CD14-positive monocyte (primary cell): ENCODE measurements at regions not wholly inside any gene's neighbourhood (a gene's known extent, or its start where the extent isn't known, plus 50 kb on each side); places are given as distances from the start of the nearest gene placed in this dataset.

Source experiments
- DNase-seq, 3 donors: peaks; one replicate each; pipeline ENCODE4 v3.0.0-alpha.2; 2011 to 2022
- H2AFZ ChIP-seq: 2 replicates; pipeline ENCODE4 v1.6.0; 2012; ENCODE audit warnings: mild to moderate bottlenecking, low read depth, low read length, inconsistent platforms; ENCODE audit not compliant: insufficient read depth, poor library complexity, severe bottlenecking
- H3K27ac ChIP-seq, 2 donors: 1 replicate in 1 of 2; 2 replicates in 1 of 2; pipeline ENCODE4 v1.5.1; 2012 to 2013; ENCODE audit warnings: low read length in 2 of 2, control low read depth in 1 of 2, inconsistent platforms in 1 of 2, low read depth in 1 of 2, mild to moderate bottlenecking in 1 of 2
- H3K27me3 ChIP-seq, 2 donors: one replicate each; pipeline versions ENCODE4 v1.6.0 to v1.6.1; 2011 to 2013; ENCODE audit warnings: low read length in 2 of 2; ENCODE audit not compliant: control insufficient read depth in 2 of 2, insufficient read depth in 2 of 2
- H3K36me3 ChIP-seq, 2 donors: replicated peaks in 1 of 2; 1 replicate in 1 of 2; 2 replicates in 1 of 2; pipeline versions ENCODE4 v1.5.1 to v1.6.1; 2012 to 2013; ENCODE audit warnings: low read length in 2 of 2, control low read depth in 1 of 2, inconsistent platforms in 1 of 2, mild to moderate bottlenecking in 1 of 2; ENCODE audit not compliant: insufficient read depth in 2 of 2, control insufficient read depth in 1 of 2
- H3K4me1 ChIP-seq, 2 donors: 1 replicate in 1 of 2; 2 replicates in 1 of 2; pipeline versions ENCODE4 v1.5.1 to v1.6.1; 2012 to 2013; ENCODE audit warnings: low read length in 2 of 2, control low read depth in 1 of 2, inconsistent platforms in 1 of 2, mild to moderate bottlenecking in 1 of 2, moderate library complexity in 1 of 2; ENCODE audit not compliant: insufficient read depth in 2 of 2, control insufficient read depth in 1 of 2
- H3K4me2 ChIP-seq: replicated peaks from 2 replicates; pipeline ENCODE3; 2012; ENCODE audit warnings: low read length, moderate library complexity, mild to moderate bottlenecking; ENCODE audit not compliant: poor library complexity, severe bottlenecking; ENCODE audit errors: extremely low read depth
- H3K4me3 ChIP-seq, 3 experiments: fragments of 200-600 bp in 1 of 3; sonication (generic) in 1 of 3; replicated peaks in 1 of 3; 1 replicate in 2 of 3; 2 replicates in 1 of 3; pipeline ENCODE4 v1.5.1; 2011 to 2013; ENCODE audit warnings: low read length in 3 of 3, mild to moderate bottlenecking in 3 of 3, control low read depth in 2 of 3, low read depth in 2 of 3, inconsistent platforms in 1 of 3, moderate library complexity in 1 of 3
- H3K79me2 ChIP-seq: 2 replicates; pipeline ENCODE4 v1.6.0; 2012; ENCODE audit warnings: mild to moderate bottlenecking, control low read depth, inconsistent platforms, low read length, moderate library complexity; ENCODE audit not compliant: insufficient read depth
- H3K9ac ChIP-seq: 2 replicates; pipeline ENCODE4 v1.6.0; 2017; ENCODE audit warnings: low read length, mild to moderate bottlenecking; ENCODE audit not compliant: insufficient read depth, poor library complexity, severe bottlenecking
- H3K9me3 ChIP-seq, 2 donors: replicated peaks in 1 of 2; 1 replicate in 1 of 2; 2 replicates in 1 of 2; pipeline versions ENCODE4 v1.5.1 to v1.6.1; 2012 to 2013; ENCODE audit warnings: low read length in 2 of 2, control low read depth in 1 of 2; ENCODE audit not compliant: control insufficient read depth in 1 of 2, insufficient read depth in 1 of 2
- H4K20me1 ChIP-seq: 2 replicates; pipeline ENCODE4 v1.6.0; 2012; ENCODE audit warnings: mild to moderate bottlenecking, low read length, control low read depth, moderate library complexity; ENCODE audit not compliant: insufficient read depth
- H3K27ac Mint-ChIP-seq, 7 donors: one replicate each; pipeline ENCODE4 v1.8.0; 2020; ENCODE audit warnings: mild to moderate bottlenecking in 7 of 7, mixed read lengths in 7 of 7, moderate library complexity in 6 of 7, inconsistent platforms in 2 of 7
- H3K27me3 Mint-ChIP-seq, 3 donors: one replicate each; pipeline ENCODE4 v1.8.0; 2021 to 2022; ENCODE audit warnings: low read depth in 3 of 3, mild to moderate bottlenecking in 3 of 3, mixed read lengths in 3 of 3, moderate library complexity in 3 of 3, inconsistent platforms in 1 of 3
- H3K36me3 Mint-ChIP-seq, 2 donors: one replicate each; pipeline ENCODE4 v1.8.0; 2020; ENCODE audit warnings: mixed read lengths in 2 of 2, inconsistent platforms in 1 of 2, mild to moderate bottlenecking in 1 of 2
- H3K4me1 Mint-ChIP-seq: one replicate; pipeline ENCODE4 v1.8.0; 2020; ENCODE audit warnings: mild to moderate bottlenecking, mixed read lengths
- H3K4me3 Mint-ChIP-seq, 2 donors: one replicate each; pipeline ENCODE4 v1.8.0; 2020; ENCODE audit warnings: mild to moderate bottlenecking in 2 of 2, mixed read lengths in 2 of 2, moderate library complexity in 1 of 2
- H3K9me3 Mint-ChIP-seq, 7 donors: one replicate each; pipeline ENCODE4 v1.8.0; 2020 to 2022; ENCODE audit warnings: mixed read lengths in 7 of 7, mild to moderate bottlenecking in 6 of 7, moderate library complexity in 6 of 7, inconsistent platforms in 2 of 7
- WGBS: methylation state at CpG from one replicate; pipeline ENCODE4 v1.1.5; 2013; ENCODE audit warnings: missing lambda C conversion rate; ENCODE audit not compliant: insufficient coverage; 5-methylcytosine and 5-hydroxymethylcytosine counted together
- intact Hi-C, 2 donors: fragments of 100-400 bp; cut with micrococcal nuclease; formaldehyde crosslinking; loops; one replicate each; pipeline versions ENCODE4 v1.15.0 to v1.15.1; 2023
- TF ChIP-seq, protein P1 (sequence below): fragments of 200-600 bp; IDR thresholded peaks from one replicate; pipeline ENCODE4 v1.8.0; 2022; ENCODE audit warnings: antibody characterized with exemption, mild to moderate bottlenecking

DNA sequence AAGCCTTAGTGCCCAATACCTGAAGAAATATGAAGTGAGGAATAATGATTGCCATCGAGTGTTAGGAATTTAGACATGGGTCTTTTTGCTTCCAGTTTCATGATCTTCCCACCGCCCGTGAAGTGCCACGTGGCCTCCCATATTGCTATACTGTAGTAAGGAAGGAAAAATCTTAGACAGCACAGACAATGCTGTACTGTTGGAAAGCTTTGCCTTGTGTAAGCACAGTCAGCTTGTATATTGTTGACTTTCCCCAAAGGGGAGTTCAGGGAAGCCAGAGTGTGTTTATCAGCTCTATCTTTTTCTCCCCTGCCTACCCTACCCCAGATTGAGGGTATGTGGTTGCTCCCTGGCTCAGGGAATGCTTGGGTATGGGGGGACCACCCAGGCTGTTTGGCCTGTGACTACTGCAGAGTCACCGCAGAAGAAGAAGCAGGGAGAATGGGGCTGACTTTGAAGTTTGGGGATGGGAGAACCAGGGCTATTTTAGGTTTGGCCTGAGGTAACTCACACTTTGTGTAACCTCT, 161.8 kb upstream of the MEF2C start:
- Mint-ChIP-seq H3K4me3 (no peak overlapping the region), H3K27me3 (peaks cover 0 to 4% (median 0%) of the 10 kb centered on the region in 3 donors), H3K4me1 (peaks cover 4% of the 10 kb centered on the region), H3K36me3 (no peaks in the 10 kb centered on the region), H3K27ac (peak overlapping the region in 2 of 7 donors; percentile 8 to 19), H3K9me3 (peaks cover 0 to 5% (median 3%) of the 10 kb centered on the region in 7 donors)
- no peaks in the 10 kb centered on the region for H3K4me1 ChIP-seq
- no peaks in the 10 kb centered on the region for H3K36me3 ChIP-seq
- H3K4me2 ChIP-seq = no peak overlapping the region
- TF ChIP-seq, protein P1, sequence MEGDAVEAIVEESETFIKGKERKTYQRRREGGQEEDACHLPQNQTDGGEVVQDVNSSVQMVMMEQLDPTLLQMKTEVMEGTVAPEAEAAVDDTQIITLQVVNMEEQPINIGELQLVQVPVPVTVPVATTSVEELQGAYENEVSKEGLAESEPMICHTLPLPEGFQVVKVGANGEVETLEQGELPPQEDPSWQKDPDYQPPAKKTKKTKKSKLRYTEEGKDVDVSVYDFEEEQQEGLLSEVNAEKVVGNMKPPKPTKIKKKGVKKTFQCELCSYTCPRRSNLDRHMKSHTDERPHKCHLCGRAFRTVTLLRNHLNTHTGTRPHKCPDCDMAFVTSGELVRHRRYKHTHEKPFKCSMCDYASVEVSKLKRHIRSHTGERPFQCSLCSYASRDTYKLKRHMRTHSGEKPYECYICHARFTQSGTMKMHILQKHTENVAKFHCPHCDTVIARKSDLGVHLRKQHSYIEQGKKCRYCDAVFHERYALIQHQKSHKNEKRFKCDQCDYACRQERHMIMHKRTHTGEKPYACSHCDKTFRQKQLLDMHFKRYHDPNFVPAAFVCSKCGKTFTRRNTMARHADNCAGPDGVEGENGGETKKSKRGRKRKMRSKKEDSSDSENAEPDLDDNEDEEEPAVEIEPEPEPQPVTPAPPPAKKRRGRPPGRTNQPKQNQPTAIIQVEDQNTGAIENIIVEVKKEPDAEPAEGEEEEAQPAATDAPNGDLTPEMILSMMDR = no peak
- H3K27ac ChIP-seq = no peak overlapping the region
- H3K4me3 ChIP-seq = no peak overlapping the region
- H3K79me2 ChIP-seq = no peaks in the 10 kb centered on the region
- H3K9me3 ChIP-seq = peaks cover 5 to 7% of the 10 kb centered on the region in 2 donors
- no peak overlapping the region for H2AFZ ChIP-seq
- no peak overlapping the region for H3K9ac ChIP-seq
- no peaks in the 10 kb centered on the region for H3K27me3 ChIP-seq
- WGBS = no CpG with 5 or more reads among the region's 5 CpGs
- H4K20me1 ChIP-seq = no peaks in the 10 kb centered on the region
- intact Hi-C loops = no loop called here
- DNase-seq = no peak

DNA sequence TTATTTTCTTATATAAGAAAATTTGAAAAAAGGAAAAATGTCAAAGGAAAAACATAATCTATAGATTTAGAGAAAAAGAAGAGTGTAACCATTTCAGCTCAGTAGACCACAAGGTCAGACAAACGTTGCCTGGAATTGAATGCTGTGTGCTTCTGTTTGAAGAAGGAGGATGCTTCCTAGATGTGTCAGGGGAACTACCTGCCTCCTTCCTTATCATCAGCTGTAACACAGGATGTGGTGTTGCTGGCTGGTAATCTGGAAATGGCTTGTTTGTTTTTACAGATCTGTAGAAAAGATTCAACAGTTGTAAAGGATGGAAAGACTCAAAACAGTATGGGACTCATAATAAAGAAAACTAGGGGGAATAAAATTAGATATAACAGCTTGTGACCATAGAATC, 160.7 kb upstream of the MEF2C start:
- no peak for DNase-seq
- H3K4me1 Mint-ChIP-seq = peaks cover 4% of the 10 kb centered on the region
- H3K36me3 Mint-ChIP-seq = no peaks in the 10 kb centered on the region
- TF ChIP-seq, protein P1 = no peak
- Histone ChIP-seq H2AFZ (no peak overlapping the region), H4K20me1 (no peaks in the 10 kb centered on the region), H3K36me3 (no peaks in the 10 kb centered on the region), H3K4me1 (no peaks in the 10 kb centered on the region), H3K4me3 (no peak overlapping the region), H3K79me2 (no peaks in the 10 kb centered on the region), H3K27me3 (no peaks in the 10 kb centered on the region), H3K9ac (no peak overlapping the region), H3K27ac (no peak overlapping the region), H3K9me3 (no peaks in the 10 kb centered on the region), H3K4me2 (no peak overlapping the region)
- peaks cover 0 to 4% (median 0%) of the 10 kb centered on the region in 3 donors for H3K27me3 Mint-ChIP-seq
- intact Hi-C loops = no loop called here
- H3K9me3 Mint-ChIP-seq = no peaks in the 10 kb centered on the region
- no peak overlapping the region for H3K4me3 Mint-ChIP-seq
- H3K27ac Mint-ChIP-seq = no peak overlapping the region
- WGBS = no CpG with 5 or more reads among the region's 1 CpG
